PFSK-1 (cell line): ENCODE measurements at regions not wholly inside any gene's neighbourhood (a gene's known extent, or its start where the extent isn't known, plus 50 kb on each side); places are given as distances from the start of the nearest gene placed in this dataset.

Experiments
- FOXP2 ChIP-seq: optimal IDR thresholded peaks from 2 replicates; pipeline ENCODE3; 2011; ENCODE audit warnings: borderline replicate concordance, control low read depth, inconsistent platforms; ENCODE audit not compliant: insufficient read depth; ENCODE audit errors: extremely low read length, extremely low read depth
- POLR2AphosphoS5 ChIP-seq: IDR thresholded peaks from 2 replicates; pipeline ENCODE4 v1.6.1; 2012; ENCODE audit warnings: low read depth, mild to moderate bottlenecking, control low read depth, low read length, moderate library complexity
- SIN3A ChIP-seq: IDR thresholded peaks from 2 replicates; pipeline ENCODE4 v1.6.1; 2012; ENCODE audit warnings: mild to moderate bottlenecking, low read length, moderate library complexity, borderline replicate concordance; ENCODE audit not compliant: insufficient read depth
- TAF1 ChIP-seq: IDR thresholded peaks from 2 replicates; pipeline ENCODE4 v1.6.1; 2012; ENCODE audit warnings: low read length, control low read depth, borderline replicate concordance; ENCODE audit not compliant: insufficient read depth
- TF ChIP-seq, protein P1 (sequence below), 2 experiments: IDR thresholded peaks; 2 replicates each; pipeline versions ENCODE4 v1.6.1 to v1.8.0; 2011 to 2012; ENCODE audit warnings: low read depth in 2 of 2, low read length in 2 of 2, control low read depth in 1 of 2, inconsistent platforms in 1 of 2, mild to moderate bottlenecking in 1 of 2, moderate library complexity in 1 of 2; ENCODE audit not compliant: insufficient read depth in 1 of 2

DNA sequence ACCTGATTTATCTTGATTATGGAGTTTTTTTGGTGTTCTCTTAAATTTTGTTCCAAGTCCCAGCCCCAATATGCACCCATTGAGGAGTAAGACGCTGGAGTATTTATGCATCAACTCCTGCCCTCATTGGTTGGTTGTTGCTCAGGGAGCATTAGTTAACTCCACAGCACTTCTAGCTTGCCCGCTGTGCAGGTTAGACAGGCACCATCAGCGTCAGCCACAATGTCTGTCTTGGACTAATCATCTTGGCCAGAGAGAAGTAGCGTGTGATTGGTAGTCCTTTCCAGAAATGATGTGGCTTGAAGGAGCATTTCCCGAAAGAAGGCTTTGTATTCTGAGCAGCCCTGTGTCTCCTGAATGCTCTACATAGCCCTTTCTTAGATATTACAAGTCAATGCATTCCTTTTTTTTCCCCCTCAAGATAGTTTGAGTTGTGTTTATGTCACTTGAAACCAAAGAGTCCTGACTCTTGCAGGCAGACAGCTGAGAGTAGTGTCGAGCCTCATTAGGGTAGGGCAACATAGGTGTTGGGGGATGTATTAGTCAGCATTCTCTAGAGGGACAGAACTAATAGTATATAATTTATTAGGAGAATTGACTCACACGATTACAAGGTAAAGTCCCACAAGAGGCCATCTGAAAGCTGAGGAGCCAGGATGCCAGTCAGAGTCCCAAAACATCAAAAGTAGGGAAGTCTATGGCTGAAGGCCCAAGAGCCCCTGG lies 94.6 kb upstream of the RCN1 start:
- TF ChIP-seq, protein P1, sequence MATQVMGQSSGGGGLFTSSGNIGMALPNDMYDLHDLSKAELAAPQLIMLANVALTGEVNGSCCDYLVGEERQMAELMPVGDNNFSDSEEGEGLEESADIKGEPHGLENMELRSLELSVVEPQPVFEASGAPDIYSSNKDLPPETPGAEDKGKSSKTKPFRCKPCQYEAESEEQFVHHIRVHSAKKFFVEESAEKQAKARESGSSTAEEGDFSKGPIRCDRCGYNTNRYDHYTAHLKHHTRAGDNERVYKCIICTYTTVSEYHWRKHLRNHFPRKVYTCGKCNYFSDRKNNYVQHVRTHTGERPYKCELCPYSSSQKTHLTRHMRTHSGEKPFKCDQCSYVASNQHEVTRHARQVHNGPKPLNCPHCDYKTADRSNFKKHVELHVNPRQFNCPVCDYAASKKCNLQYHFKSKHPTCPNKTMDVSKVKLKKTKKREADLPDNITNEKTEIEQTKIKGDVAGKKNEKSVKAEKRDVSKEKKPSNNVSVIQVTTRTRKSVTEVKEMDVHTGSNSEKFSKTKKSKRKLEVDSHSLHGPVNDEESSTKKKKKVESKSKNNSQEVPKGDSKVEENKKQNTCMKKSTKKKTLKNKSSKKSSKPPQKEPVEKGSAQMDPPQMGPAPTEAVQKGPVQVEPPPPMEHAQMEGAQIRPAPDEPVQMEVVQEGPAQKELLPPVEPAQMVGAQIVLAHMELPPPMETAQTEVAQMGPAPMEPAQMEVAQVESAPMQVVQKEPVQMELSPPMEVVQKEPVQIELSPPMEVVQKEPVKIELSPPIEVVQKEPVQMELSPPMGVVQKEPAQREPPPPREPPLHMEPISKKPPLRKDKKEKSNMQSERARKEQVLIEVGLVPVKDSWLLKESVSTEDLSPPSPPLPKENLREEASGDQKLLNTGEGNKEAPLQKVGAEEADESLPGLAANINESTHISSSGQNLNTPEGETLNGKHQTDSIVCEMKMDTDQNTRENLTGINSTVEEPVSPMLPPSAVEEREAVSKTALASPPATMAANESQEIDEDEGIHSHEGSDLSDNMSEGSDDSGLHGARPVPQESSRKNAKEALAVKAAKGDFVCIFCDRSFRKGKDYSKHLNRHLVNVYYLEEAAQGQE (IDR thresholded peaks at IDR 0.05; ENCODE audit: insufficient read depth in 1 of 2, low read depth in 2 of 2, low read length in 2 of 2): no peak
- TF ChIP-seq POLR2AphosphoS5 (no peak), SIN3A (no peak), FOXP2 (no peak), TAF1 (no peak)

- TF ChIP-seq TAF1 (no peak), SIN3A (no peak), POLR2AphosphoS5 (no peak)
- TF ChIP-seq, protein P1 (IDR thresholded peaks at IDR 0.05; ENCODE audit: insufficient read depth in 1 of 2, low read depth in 2 of 2, low read length in 2 of 2): no peak
Observed at GRCh38 chr11:31995525-31996094, 95.3 kb upstream of the RCN1 start.

DNA sequence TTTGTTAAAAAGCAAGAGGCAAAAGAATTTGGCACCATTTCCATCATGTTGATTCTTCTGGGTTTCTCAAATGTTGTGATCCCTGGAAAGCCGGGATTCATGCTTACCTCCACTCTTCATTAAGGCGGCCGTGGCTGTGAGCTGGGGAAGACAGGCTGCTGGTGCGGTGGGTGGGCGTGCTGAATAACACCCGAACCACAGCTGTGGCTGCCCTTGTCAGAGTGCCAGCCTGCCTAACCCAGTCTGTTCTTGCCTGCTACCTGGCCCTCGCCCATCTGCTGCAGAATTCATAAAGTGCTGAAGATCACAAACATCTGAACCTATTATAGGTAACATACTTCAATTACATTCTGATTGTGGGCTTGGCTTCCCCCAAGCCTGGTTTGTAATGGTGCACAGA lies 95.8 kb upstream of the RCN1 start:
- TF ChIP-seq FOXP2 (no peak), POLR2AphosphoS5 (no peak), TAF1 (no peak), SIN3A (no peak)
- TF ChIP-seq, protein P1 (IDR thresholded peaks at IDR 0.05; ENCODE audit: insufficient read depth in 1 of 2, low read depth in 2 of 2, low read length in 2 of 2): no peak

DNA sequence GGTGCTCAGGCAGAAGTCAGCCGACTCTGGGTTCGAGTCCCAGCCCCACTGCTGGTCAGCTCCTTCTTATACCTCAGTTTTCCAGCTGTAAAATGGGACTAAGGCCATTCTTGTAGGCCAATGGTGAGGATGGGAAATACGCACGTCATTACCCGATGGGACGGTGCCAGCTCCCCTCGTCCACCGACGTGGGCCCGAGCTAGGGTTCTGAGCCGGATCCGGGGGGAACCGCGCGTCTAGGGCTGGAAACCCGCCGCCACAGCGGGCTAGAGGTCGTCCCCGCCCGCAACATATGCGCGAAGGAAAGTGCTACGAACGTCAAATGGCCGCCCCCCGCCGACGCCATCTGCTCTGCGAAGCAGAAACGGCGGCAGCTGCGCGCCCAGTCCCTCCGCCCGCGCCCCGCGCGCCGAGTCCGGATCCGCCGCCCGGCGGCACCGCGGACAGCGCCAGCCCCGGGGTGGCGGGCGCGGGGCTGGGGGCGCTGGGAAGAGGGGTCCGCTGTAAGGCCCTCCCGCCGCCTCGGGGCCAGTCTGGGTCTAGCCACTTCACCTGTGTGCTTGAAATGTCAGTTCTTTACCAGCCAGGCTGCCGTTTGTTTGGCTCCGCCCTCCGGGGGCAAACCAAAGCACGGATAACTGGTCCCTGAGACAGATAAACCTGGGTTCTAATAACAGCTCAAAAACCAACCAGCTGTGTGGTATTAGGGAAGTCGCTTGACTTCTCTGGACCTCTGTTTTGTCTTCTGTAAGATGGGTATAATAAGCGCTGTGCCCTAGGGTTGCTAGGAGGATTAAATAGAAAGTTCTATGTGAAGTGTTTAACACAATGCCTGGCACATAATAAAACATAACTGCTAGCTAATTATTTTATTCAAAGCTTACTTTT lies 103.5 kb upstream of the RCN1 start:
- TF ChIP-seq POLR2AphosphoS5: no peak
- TF ChIP-seq, protein P1 (IDR thresholded peaks at IDR 0.05; ENCODE audit: insufficient read depth in 1 of 2, low read depth in 2 of 2, low read length in 2 of 2): peak in 1 of 2 experiments; percentile 77; a peak in 2 of 4 replicates
